ENCODE measurements at regions not wholly inside any gene's neighbourhood (a gene's known extent, or its start where the extent isn't known, plus 50 kb on each side); places are given as distances from the start of the nearest gene placed in this dataset.

GRCh38 chr2:128374711-128375413 is 56.2 kb upstream of the HS6ST1 start:
- DNase-seq (ENCODE audit: low read depth, low spot score) (no peak), FAIRE-seq (no peak)
- no peak overlapping the region for H3K27ac ChIP-seq (ENCODE audit: insufficient read depth, low read depth, low read length)
- H3K36me3 ChIP-seq (ENCODE audit: control insufficient read depth in 2 of 2, extremely low read depth in 1 of 2, insufficient read depth in 2 of 2, low read length in 2 of 2): no peaks in the 10 kb centered on the region
- no peaks in the 10 kb centered on the region for H3K9me3 ChIP-seq (replicated peaks; ENCODE audit: control insufficient read depth, insufficient read depth, low read length)
- no peaks in the 10 kb centered on the region for H3K4me1 ChIP-seq (ENCODE audit: control insufficient read depth, extremely low read depth, insufficient read depth, low read length)
- no peaks in the 10 kb centered on the region for H3K27me3 ChIP-seq (ENCODE audit: control insufficient read depth in 2 of 2, insufficient read depth in 2 of 2, low read length in 2 of 2)
- BruUV-seq (replicated peaks): no TSS peak
- no peak overlapping the region for H3K4me2 ChIP-seq (ENCODE audit: insufficient read depth, low read length)
- no peak for TF ChIP-seq FOS (IDR thresholded peaks at IDR 0.05; ENCODE audit: borderline replicate concordance, insufficient read depth, low read length)
- no peak for TF ChIP-seq POLR2AphosphoS5 (IDR thresholded peaks at IDR 0.05; ENCODE audit: insufficient read depth, low read depth, low read length)
- TF ChIP-seq CTCF (IDR thresholded peaks at IDR 0.05; ENCODE audit: extremely low read depth in 1 of 2, insufficient read depth in 1 of 2, low read depth in 1 of 2, low read length in 2 of 2): no peak
- TF ChIP-seq JUN (IDR thresholded peaks at IDR 0.05; ENCODE audit: borderline replicate concordance, insufficient read depth, insufficient read length, low read depth): no peak
- no peak for TF ChIP-seq EZH2 (IDR thresholded peaks at IDR 0.05; ENCODE audit: borderline replicate concordance, low read depth, low read length, severe bottlenecking)
- TF ChIP-seq MAX (IDR thresholded peaks at IDR 0.05; ENCODE audit: insufficient read depth, insufficient read length): no peak
- no peak for TF ChIP-seq MYC (IDR thresholded peaks at IDR 0.05; ENCODE audit: low read depth, low read length)
- TF ChIP-seq POLR2A (IDR thresholded peaks at IDR 0.05; ENCODE audit: low read depth, low read length): no peak
- no peaks in the 10 kb centered on the region for H4K20me1 ChIP-seq (replicated peaks; ENCODE audit: control insufficient read depth, extremely low read depth, insufficient read depth, low read length)
- dilution Hi-C loops (cut with MboI; ENCODE audit: extremely low pct_ligation_motif_present, low sequenced_read_pairs): no loop called here
- POLR2A ChIA-PET: no interaction called here
- H3K9me1 ChIP-seq (replicated peaks; ENCODE audit: control insufficient read depth, extremely low read depth, insufficient read depth, low read length): no peaks in the 10 kb centered on the region
- H3K9ac ChIP-seq (replicated peaks; ENCODE audit: extremely low read depth, insufficient read depth, low read length): no peak overlapping the region
- CTCF ChIA-PET: interaction anchor here (0.5 kb wide), 1 partner anchor 30 kb away, joined by 3 read pairs; no protein-coding TSS in a partner anchor
- intact Hi-C loops (cut with micrococcal nuclease): no loop called here
- no peaks in the 10 kb centered on the region for H3K79me2 ChIP-seq (ENCODE audit: control insufficient read depth, insufficient read depth, low read length)
- no peak overlapping the region for H2AFZ ChIP-seq (ENCODE audit: low read depth, low read length)
- H3K4me3 ChIP-seq (replicated peaks in 1 of 3; ENCODE audit: insufficient read depth in 1 of 3, low read depth in 1 of 3, low read length in 3 of 3): no peak overlapping the region
